Smooth muscle cell (in vitro differentiated cells): ENCODE measurements at regions not wholly inside any gene's neighbourhood (a gene's known extent, or its start where the extent isn't known, plus 50 kb on each side); places are given as distances from the start of the nearest gene placed in this dataset.

Experiments
- DNase-seq: peaks from one replicate; lab custom pipeline; 2025; ENCODE audit not compliant: unreplicated experiment; lab: John Stamatoyannopoulos, UW
- H2AFZ ChIP-seq: fragments of 200-600 bp; sonication (generic); 2 replicates; pipeline ENCODE4 v1.6.0; 2016; ENCODE audit warnings: antibody characterized with exemption, low read depth, mild to moderate bottlenecking
- H3F3A ChIP-seq: fragments of 200-600 bp; sonication (generic); 2 replicates; pipeline ENCODE4 v1.6.0; 2017; ENCODE audit warnings: antibody characterized with exemption, low read depth
- H3K27ac ChIP-seq: fragments of 200-600 bp; sonication (generic); 2 replicates; pipeline ENCODE4 v1.5.1; 2016; ENCODE audit warnings: low read depth, mild to moderate bottlenecking
- H3K27me3 ChIP-seq: fragments of 200-600 bp; sonication (generic); 2 replicates; pipeline ENCODE4 v1.6.1; 2016; ENCODE audit warnings: low read depth, mild to moderate bottlenecking
- H3K36me3 ChIP-seq: fragments of 200-600 bp; sonication (generic); 2 replicates; pipeline ENCODE4 v1.5.1; 2016; ENCODE audit warnings: low read depth
- H3K4me1 ChIP-seq: fragments of 200-600 bp; sonication (generic); 2 replicates; pipeline ENCODE4 v1.5.1; 2016; ENCODE audit warnings: low read depth
- H3K4me2 ChIP-seq: fragments of 200-600 bp; sonication (generic); 2 replicates; pipeline ENCODE4 v1.6.0; 2016; ENCODE audit warnings: mild to moderate bottlenecking
- H3K4me3 ChIP-seq: fragments of 200-600 bp; sonication (generic); 2 replicates; pipeline ENCODE4 v1.5.1; 2016; ENCODE audit warnings: mild to moderate bottlenecking
- H3K79me2 ChIP-seq: fragments of 200-600 bp; sonication (generic); 2 replicates; pipeline ENCODE4 v1.6.0; 2016; ENCODE audit warnings: low read depth, mild to moderate bottlenecking
- H3K9ac ChIP-seq: fragments of 200-600 bp; sonication (generic); 2 replicates; pipeline ENCODE4 v1.6.0; 2016; ENCODE audit warnings: low read depth
- H3K9me3 ChIP-seq: fragments of 200-600 bp; sonication (generic); replicated peaks from 2 replicates; pipeline ENCODE4 v1.5.1; 2016; ENCODE audit warnings: low read depth
- H4K20me1 ChIP-seq: fragments of 200-600 bp; sonication (generic); 2 replicates; pipeline ENCODE4 v1.6.0; 2016; ENCODE audit warnings: low read depth
- WGBS: methylation state at CpG from one replicate; pipeline ENCODE4 v1.1.7; 2016; ENCODE audit warnings: low lambda C conversion rate; 5-methylcytosine and 5-hydroxymethylcytosine counted together
- TF ChIP-seq, protein P1 (sequence below): fragments of 200-600 bp; sonication (generic); IDR thresholded peaks from 2 replicates; pipeline ENCODE4 v1.5.1; 2017; ENCODE audit warnings: borderline replicate concordance, mild to moderate bottlenecking, antibody characterized with exemption; ENCODE audit not compliant: insufficient read depth, poor library complexity, severe bottlenecking

DNA sequence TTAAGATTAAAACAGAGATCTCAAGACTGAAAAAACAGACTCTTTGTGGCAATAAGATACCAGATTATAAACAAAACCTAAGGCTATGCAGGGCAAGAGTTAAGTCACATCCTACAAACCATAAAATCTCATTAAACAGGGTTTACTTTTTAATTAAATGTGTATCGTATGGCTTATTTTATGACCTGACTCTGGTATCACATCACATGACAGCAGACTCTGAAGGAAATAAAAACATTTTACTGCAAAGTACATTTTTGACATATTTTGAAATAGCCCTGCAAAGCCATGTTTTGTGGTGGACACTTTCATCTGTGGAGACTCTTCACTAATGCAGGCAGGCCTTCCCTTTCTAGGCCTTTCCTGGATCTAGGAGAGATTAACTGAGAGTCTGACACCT is 327.6 kb upstream of the CLEC14A start:
- no peak overlapping the region for H3K4me3 ChIP-seq
- TF ChIP-seq, protein P1, sequence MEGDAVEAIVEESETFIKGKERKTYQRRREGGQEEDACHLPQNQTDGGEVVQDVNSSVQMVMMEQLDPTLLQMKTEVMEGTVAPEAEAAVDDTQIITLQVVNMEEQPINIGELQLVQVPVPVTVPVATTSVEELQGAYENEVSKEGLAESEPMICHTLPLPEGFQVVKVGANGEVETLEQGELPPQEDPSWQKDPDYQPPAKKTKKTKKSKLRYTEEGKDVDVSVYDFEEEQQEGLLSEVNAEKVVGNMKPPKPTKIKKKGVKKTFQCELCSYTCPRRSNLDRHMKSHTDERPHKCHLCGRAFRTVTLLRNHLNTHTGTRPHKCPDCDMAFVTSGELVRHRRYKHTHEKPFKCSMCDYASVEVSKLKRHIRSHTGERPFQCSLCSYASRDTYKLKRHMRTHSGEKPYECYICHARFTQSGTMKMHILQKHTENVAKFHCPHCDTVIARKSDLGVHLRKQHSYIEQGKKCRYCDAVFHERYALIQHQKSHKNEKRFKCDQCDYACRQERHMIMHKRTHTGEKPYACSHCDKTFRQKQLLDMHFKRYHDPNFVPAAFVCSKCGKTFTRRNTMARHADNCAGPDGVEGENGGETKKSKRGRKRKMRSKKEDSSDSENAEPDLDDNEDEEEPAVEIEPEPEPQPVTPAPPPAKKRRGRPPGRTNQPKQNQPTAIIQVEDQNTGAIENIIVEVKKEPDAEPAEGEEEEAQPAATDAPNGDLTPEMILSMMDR, result no peak
- H3F3A ChIP-seq, result no peaks in the 10 kb centered on the region
- no peaks in the 10 kb centered on the region for H3K36me3 ChIP-seq
- H4K20me1 ChIP-seq, result no peaks in the 10 kb centered on the region
- H3K27me3 ChIP-seq, result no peaks in the 10 kb centered on the region
- H3K27ac ChIP-seq, result no peak overlapping the region
- H3K4me2 ChIP-seq, result no peak overlapping the region
- H3K9ac ChIP-seq, result no peak overlapping the region
- H3K9me3 ChIP-seq, result no peaks in the 10 kb centered on the region
- H3K4me1 ChIP-seq, result no peaks in the 10 kb centered on the region
- 56% methylated on average over 1 of the region's 1 CpG for whole genome bisulfite sequencing
- H3K79me2 ChIP-seq, result no peaks in the 10 kb centered on the region
- DNase-seq, result no peak
- H2AFZ ChIP-seq, result no peak overlapping the region

DNA sequence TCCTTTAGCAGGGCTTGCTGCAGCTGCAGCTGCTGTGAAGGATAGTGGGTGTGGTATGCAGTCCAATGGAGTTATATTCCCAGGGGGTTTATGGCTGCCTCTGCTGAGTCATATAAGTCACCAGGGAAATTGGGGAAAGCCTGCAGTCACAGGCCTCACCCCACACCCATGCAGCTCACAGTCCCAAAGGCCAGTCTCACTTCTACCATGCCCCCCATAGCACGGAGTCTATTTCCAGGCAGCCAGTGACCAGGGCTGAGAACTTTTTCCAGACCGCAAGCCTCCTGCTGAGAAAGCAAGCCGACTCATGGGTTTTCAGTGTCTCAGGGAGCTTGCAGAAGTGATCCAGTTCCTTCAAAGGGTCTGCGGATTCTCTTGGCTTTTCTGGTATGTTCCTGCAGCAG is 322.4 kb upstream of the CLEC14A start:
- no peaks in the 10 kb centered on the region for H3K4me1 ChIP-seq
- no peak overlapping the region for H2AFZ ChIP-seq
- peak overlapping the region; percentile 33 for H3K27ac ChIP-seq
- no peaks in the 10 kb centered on the region for H3K79me2 ChIP-seq
- H3K9me3 ChIP-seq, result no peaks in the 10 kb centered on the region
- no peaks in the 10 kb centered on the region for H3K27me3 ChIP-seq
- H3K4me2 ChIP-seq, result no peak overlapping the region
- H3K36me3 ChIP-seq, result no peaks in the 10 kb centered on the region
- WGBS, result 45% methylated on average over 4 of the region's 4 CpGs
- TF ChIP-seq, protein P1, result no peak
- H3K4me3 ChIP-seq, result no peak overlapping the region
- no peak overlapping the region for H3K9ac ChIP-seq
- no peaks in the 10 kb centered on the region for H4K20me1 ChIP-seq
- DNase-seq, result no peak
- no peaks in the 10 kb centered on the region for H3F3A ChIP-seq

DNA sequence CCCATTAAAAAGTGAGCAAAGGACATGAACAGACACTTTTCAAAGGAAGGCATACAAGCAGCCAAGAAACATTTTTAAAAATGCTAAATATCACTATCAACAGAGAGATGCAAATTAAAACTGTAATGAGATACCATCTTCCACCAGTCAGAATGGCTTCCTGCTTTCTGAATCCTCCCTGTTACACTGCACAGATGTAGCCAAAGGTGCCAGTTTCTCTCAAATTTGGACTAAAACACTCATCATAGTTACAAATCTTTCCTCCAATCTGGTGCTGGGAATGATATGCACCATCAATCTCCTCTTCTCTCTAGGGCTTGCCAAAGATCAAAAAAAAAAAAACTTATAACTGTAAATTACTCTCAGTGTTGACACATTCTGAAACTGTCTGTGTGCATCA is 311.8 kb upstream of the CLEC14A start:
- H3K9me3 ChIP-seq, result no peaks in the 10 kb centered on the region
- TF ChIP-seq, protein P1, result no peak
- no peaks in the 10 kb centered on the region for H3K79me2 ChIP-seq
- H3K4me2 ChIP-seq, result no peak overlapping the region
- no peak overlapping the region for H3K4me3 ChIP-seq
- H3K27ac ChIP-seq, result no peak overlapping the region
- H2AFZ ChIP-seq, result peak overlapping the region; percentile 47
- DNase-seq, result no peak
- H3F3A ChIP-seq, result no peaks in the 10 kb centered on the region
- no peak overlapping the region for H3K9ac ChIP-seq
- H3K36me3 ChIP-seq, result no peaks in the 10 kb centered on the region
- no peaks in the 10 kb centered on the region for H4K20me1 ChIP-seq
- no peaks in the 10 kb centered on the region for H3K27me3 ChIP-seq
- H3K4me1 ChIP-seq, result no peaks in the 10 kb centered on the region

DNA sequence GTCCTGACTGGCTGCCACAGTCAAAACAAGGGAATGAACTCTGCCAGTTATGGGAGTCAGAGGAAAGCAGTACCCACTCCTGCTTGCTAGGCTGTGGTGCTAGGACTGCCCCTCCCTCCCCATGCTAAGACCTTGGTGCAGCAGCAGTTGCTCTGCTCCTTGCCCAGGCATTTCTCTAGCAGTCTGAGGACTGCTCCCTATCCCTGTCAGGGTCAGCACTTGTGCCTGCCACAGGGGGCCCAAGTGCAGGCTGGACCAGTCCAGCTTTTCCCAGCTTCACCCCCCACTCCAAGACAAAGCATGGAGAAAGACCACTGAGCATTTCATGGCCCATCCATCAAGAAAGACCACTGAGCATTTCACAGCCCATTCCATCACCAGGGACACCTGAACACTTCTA is 305.8 kb upstream of the CLEC14A start:
- Histone ChIP-seq H3K4me1 (no peaks in the 10 kb centered on the region), H3K27me3 (no peaks in the 10 kb centered on the region), H3K4me2 (no peak overlapping the region), H3K9me3 (no peaks in the 10 kb centered on the region), H2AFZ (no peak overlapping the region), H3F3A (peaks cover under 1% of the 10 kb centered on the region), H3K79me2 (no peaks in the 10 kb centered on the region), H3K27ac (no peak overlapping the region), H4K20me1 (no peaks in the 10 kb centered on the region), H3K36me3 (no peaks in the 10 kb centered on the region), H3K4me3 (no peak overlapping the region), H3K9ac (no peak overlapping the region)
- DNase-seq, result no peak
- TF ChIP-seq, protein P1, result no peak
